Neural progenitor cell (in vitro differentiated cells): ENCODE measurements at regions not wholly inside any gene's neighbourhood (a gene's known extent, or its start where the extent isn't known, plus 50 kb on each side); places are given as distances from the start of the nearest gene placed in this dataset.

Experiments used
- DNase-seq: peaks from one replicate; pipeline ENCODE4 v3.0.0-alpha.2; 2016; ENCODE audit warnings: low spot score
- H2AFZ ChIP-seq: fragments of 200-600 bp; sonication (generic); replicated peaks from 2 replicates; pipeline ENCODE4 v1.6.1; 2016; ENCODE audit warnings: antibody characterized with exemption
- H3F3A ChIP-seq: fragments of 200-600 bp; sonication (generic); 2 replicates; pipeline ENCODE4 v1.6.1; 2016; ENCODE audit warnings: antibody characterized with exemption, low read depth
- H3K27ac ChIP-seq: fragments of 200-600 bp; sonication (generic); 2 replicates; pipeline ENCODE4 v1.5.1; 2016; ENCODE audit warnings: mild to moderate bottlenecking
- H3K27me3 ChIP-seq: fragments of 200-600 bp; sonication (generic); 2 replicates; pipeline ENCODE4 v1.6.1; 2016; ENCODE audit warnings: mild to moderate bottlenecking, moderate library complexity
- H3K36me3 ChIP-seq: fragments of 200-600 bp; sonication (generic); 2 replicates; pipeline ENCODE4 v1.5.1; 2016
- H3K4me1 ChIP-seq: fragments of 200-600 bp; sonication (generic); 2 replicates; pipeline ENCODE4 v1.6.1; 2016; ENCODE audit warnings: mixed run types
- H3K4me2 ChIP-seq: fragments of 200-600 bp; sonication (generic); 2 replicates; pipeline ENCODE4 v1.6.1; 2016
- H3K4me3 ChIP-seq: fragments of 200-600 bp; sonication (generic); 2 replicates; pipeline ENCODE4 v1.5.1; 2016
- H3K79me2 ChIP-seq: fragments of 200-600 bp; sonication (generic); 2 replicates; pipeline ENCODE4 v1.6.1; 2016; ENCODE audit warnings: low read depth
- H3K9ac ChIP-seq: fragments of 200-600 bp; sonication (generic); 2 replicates; pipeline ENCODE4 v1.6.1; 2016
- H3K9me3 ChIP-seq: fragments of 200-600 bp; sonication (generic); 2 replicates; pipeline ENCODE4 v1.5.1; 2016; ENCODE audit warnings: low read depth
- H4K20me1 ChIP-seq: fragments of 200-600 bp; sonication (generic); 2 replicates; pipeline ENCODE4 v1.6.1; 2016; ENCODE audit warnings: low read depth
- H3K27ac Mint-ChIP-seq: 3 replicates; pipeline ENCODE4 v1.8.0; 2021; ENCODE audit warnings: mixed read lengths
- H3K27me3 Mint-ChIP-seq: 2 replicates; pipeline ENCODE4 v1.8.0; 2022; ENCODE audit warnings: low read depth, mild to moderate bottlenecking, inconsistent platforms, moderate library complexity, mixed read lengths; ENCODE audit not compliant: insufficient read depth
- H3K36me3 Mint-ChIP-seq: 3 replicates; pipeline ENCODE4 v1.8.0; 2021; ENCODE audit warnings: mixed read lengths
- H3K4me1 Mint-ChIP-seq: 3 replicates; pipeline ENCODE4 v1.8.0; 2021; ENCODE audit warnings: mixed read lengths
- H3K4me3 Mint-ChIP-seq: 3 replicates; pipeline ENCODE4 v1.8.0; 2021; ENCODE audit warnings: mild to moderate bottlenecking, moderate library complexity, mixed read lengths
- H3K9me3 Mint-ChIP-seq: 3 replicates; pipeline ENCODE4 v1.8.0; 2020; ENCODE audit warnings: mixed read lengths
- CTCF ChIP-seq: fragments of 200-600 bp; sonication (generic); IDR thresholded peaks from 2 replicates; pipeline ENCODE4 v1.5.1; 2017; ENCODE audit warnings: antibody characterized with exemption, mild to moderate bottlenecking
- EZH2 ChIP-seq: fragments of 200-600 bp; sonication (generic); IDR thresholded peaks from 2 replicates; pipeline ENCODE4 v1.6.1; 2017; ENCODE audit warnings: antibody characterized with exemption, mild to moderate bottlenecking, moderate library complexity
- EZH2phosphoT487 ChIP-seq: fragments of 200-600 bp; sonication (generic); IDR thresholded peaks from 2 replicates; pipeline ENCODE4 v1.6.1; 2017; ENCODE audit warnings: antibody characterized with exemption

DNA sequence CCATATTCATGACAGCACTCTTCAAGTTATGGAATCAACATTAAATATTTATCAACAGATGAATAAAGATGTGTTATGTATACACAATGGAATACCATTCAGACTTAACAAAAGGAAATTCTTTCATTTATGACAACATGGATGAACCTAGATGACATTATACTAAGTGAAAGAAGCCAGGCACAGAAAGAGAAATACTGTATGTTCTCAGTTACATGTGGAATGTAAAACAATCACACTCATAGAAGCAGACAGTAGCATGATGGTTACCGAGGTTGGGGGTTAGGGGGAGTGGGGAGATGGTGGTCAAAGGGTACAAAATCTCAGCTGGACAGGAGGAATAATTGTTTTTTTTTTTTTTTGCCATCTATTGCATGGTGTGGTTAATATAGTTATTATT, 431.9 kb downstream of the DMAC1 start:
- peaks cover 14% of the 10 kb centered on the region for H3K4me1 Mint-ChIP-seq
- no peak for TF ChIP-seq CTCF
- TF ChIP-seq EZH2 = no peak
- no peak for TF ChIP-seq EZH2phosphoT487
- Histone ChIP-seq H3K27ac (no peak overlapping the region), H3K4me3 (no peak overlapping the region), H3K27me3 (no peaks in the 10 kb centered on the region), H3K4me1 (peaks cover 20% of the 10 kb centered on the region), H3K9ac (no peak overlapping the region), H4K20me1 (no peaks in the 10 kb centered on the region), H3K36me3 (no peaks in the 10 kb centered on the region), H3K9me3 (no peaks in the 10 kb centered on the region), H2AFZ (no peak overlapping the region), H3K79me2 (no peaks in the 10 kb centered on the region), H3K4me2 (no peak overlapping the region), H3F3A (peaks cover 12% of the 10 kb centered on the region)
- H3K27me3 Mint-ChIP-seq = no peaks in the 10 kb centered on the region
- no peak overlapping the region for H3K4me3 Mint-ChIP-seq
- no peaks in the 10 kb centered on the region for H3K36me3 Mint-ChIP-seq
- DNase-seq = no peak
- H3K9me3 Mint-ChIP-seq = no peaks in the 10 kb centered on the region
- H3K27ac Mint-ChIP-seq = no peak overlapping the region

DNA sequence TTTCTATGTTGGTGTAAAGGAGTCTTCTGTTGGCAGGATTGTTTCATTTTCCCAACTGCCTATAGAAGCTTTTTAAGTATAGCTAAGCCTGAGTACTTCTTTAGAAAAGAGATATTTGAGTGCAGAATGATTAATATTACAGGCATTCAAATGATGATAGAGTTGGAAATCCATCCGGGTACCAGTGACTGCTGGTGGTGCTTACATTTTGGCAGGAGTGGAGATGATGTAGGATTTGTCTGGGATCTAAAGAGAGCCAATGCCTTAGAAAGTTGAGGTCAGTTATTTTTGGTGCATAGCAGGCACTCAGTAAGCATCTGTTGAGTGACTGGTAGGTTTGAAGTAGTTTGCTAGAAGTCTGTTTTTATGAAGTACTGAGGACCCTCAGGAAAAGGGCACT, 433.5 kb downstream of the DMAC1 start:
- H3K27ac Mint-ChIP-seq = no peak overlapping the region

GRCh38 chr9:7363777-7364477, 435.7 kb downstream of the DMAC1 start:
- H3K4me1 Mint-ChIP-seq = peaks cover 14% of the 10 kb centered on the region
- no peaks in the 10 kb centered on the region for H3K9me3 Mint-ChIP-seq
- no peaks in the 10 kb centered on the region for H3K36me3 ChIP-seq
- H2AFZ ChIP-seq = no peak overlapping the region
- no peak overlapping the region for H3K27ac Mint-ChIP-seq
- H3K79me2 ChIP-seq = no peaks in the 10 kb centered on the region
- H3K27me3 Mint-ChIP-seq = no peaks in the 10 kb centered on the region
- no peaks in the 10 kb centered on the region for H3K27me3 ChIP-seq
- no peaks in the 10 kb centered on the region for H3K36me3 Mint-ChIP-seq
- H3K4me3 Mint-ChIP-seq = no peak overlapping the region
- peak; percentile 76 for DNase-seq
- H3K4me2 ChIP-seq = peak overlapping the region; percentile 20
- H4K20me1 ChIP-seq = no peaks in the 10 kb centered on the region
- no peak overlapping the region for H3K9ac ChIP-seq
- H3K27ac ChIP-seq = no peak overlapping the region
- TF ChIP-seq CTCF = no peak
- no peak for TF ChIP-seq EZH2phosphoT487
- no peak for TF ChIP-seq EZH2
- peaks cover 12% of the 10 kb centered on the region for H3F3A ChIP-seq
- H3K4me3 ChIP-seq = no peak overlapping the region
- H3K4me1 ChIP-seq = peaks cover 20% of the 10 kb centered on the region
- no peaks in the 10 kb centered on the region for H3K9me3 ChIP-seq

More for the DNA sequence above, 433.5 kb downstream of the DMAC1 start:
- Histone ChIP-seq H3K27me3 (no peaks in the 10 kb centered on the region), H3K27ac (no peak overlapping the region), H3F3A (peaks cover 12% of the 10 kb centered on the region), H3K36me3 (no peaks in the 10 kb centered on the region), H3K79me2 (no peaks in the 10 kb centered on the region), H3K4me2 (no peak overlapping the region), H3K4me1 (peaks cover 20% of the 10 kb centered on the region), H2AFZ (no peak overlapping the region), H4K20me1 (no peaks in the 10 kb centered on the region), H3K9ac (no peak overlapping the region), H3K9me3 (no peaks in the 10 kb centered on the region), H3K4me3 (no peak overlapping the region)
- H3K4me3 Mint-ChIP-seq = no peak overlapping the region
- TF ChIP-seq EZH2phosphoT487 (no peak), EZH2 (no peak), CTCF (no peak)
- DNase-seq = no peak
- no peaks in the 10 kb centered on the region for H3K9me3 Mint-ChIP-seq
- no peaks in the 10 kb centered on the region for H3K27me3 Mint-ChIP-seq
- H3K4me1 Mint-ChIP-seq = peaks cover 14% of the 10 kb centered on the region
- no peaks in the 10 kb centered on the region for H3K36me3 Mint-ChIP-seq
